CD4-positive, alpha-beta T cell treated with Interleukin-4 for 4 hours (primary cell): ENCODE measurements at regions not wholly inside any gene's neighbourhood (a gene's known extent, or its start where the extent isn't known, plus 50 kb on each side); places are given as distances from the start of the nearest gene placed in this dataset.

Experiments
- DNase-seq: peaks from one replicate; pipeline ENCODE4 v3.0.0-alpha.2; 2020

GRCh38 chr1:184813528-184814089 is 59.0 kb upstream of the EDEM3 start:
- DNase-seq = no peak

GRCh38 chr1:184811439-184812111 is 56.9 kb upstream of the EDEM3 start:
- DNase-seq = no peak

GRCh38 chr1:184810735-184811343 is 56.2 kb upstream of the EDEM3 start:
- no peak for DNase-seq

GRCh38 chr1:184806296-184806721 is 51.7 kb upstream of the EDEM3 start:
- no peak for DNase-seq

GRCh38 chr1:184805667-184806295 is 51.1 kb upstream of the EDEM3 start:
- peak; percentile 78 for DNase-seq
